GM18507 (cell line): ENCODE measurements at regions not wholly inside any gene's neighbourhood (a gene's known extent, or its start where the extent isn't known, plus 50 kb on each side); places are given as distances from the start of the nearest gene placed in this dataset.

Experiments used
- DNase-seq: peaks from one replicate; pipeline ENCODE4 v3.0.0; 2011; ENCODE audit warnings: low read depth; ENCODE audit not compliant: insufficient read length; ENCODE audit errors: extremely low spot score
- FAIRE-seq: peaks from 2 replicates; lab custom pipeline; 2011; peaks lifted over from hg19 to GRCh38; lab: Jason Lieb, UNC

- FAIRE-seq = peak; percentile 47
- DNase-seq = no peak
These were observed 155.5 kb upstream of the AHR start for GRCh38 chr7:17142831-17143541.

GRCh38 chr7:17144322-17144721 lies 154.1 kb upstream of the AHR start:
- DNase-seq (no peak), FAIRE-seq (peak; percentile 42)

- DNase-seq (no peak), FAIRE-seq (no peak)
These were observed 151.8 kb upstream of the AHR start for GRCh38 chr7:17146621-17147020.

- no peak for FAIRE-seq
These were observed 151.0 kb upstream of the AHR start for GRCh38 chr7:17147409-17147808.

GRCh38 chr7:17150018-17150417 lies 148.4 kb upstream of the AHR start:
- peak; percentile 75 for FAIRE-seq
- DNase-seq = no peak

More at GRCh38 chr7:17147409-17147808, 151.0 kb upstream of the AHR start:
- no peak for DNase-seq

GRCh38 chr7:17152721-17153120 lies 145.7 kb upstream of the AHR start:
- FAIRE-seq (peak; percentile 78), DNase-seq (no peak)

GRCh38 chr7:17153536-17153935 lies 144.9 kb upstream of the AHR start:
- FAIRE-seq (peak; percentile 51), DNase-seq (no peak)

GRCh38 chr7:17155529-17155928 lies 142.9 kb upstream of the AHR start:
- DNase-seq (no peak), FAIRE-seq (peak; percentile 74)

GRCh38 chr7:17158261-17158660 lies 140.2 kb upstream of the AHR start:
- DNase-seq (no peak), FAIRE-seq (no peak)

GRCh38 chr7:17159500-17160037 lies 138.9 kb upstream of the AHR start:
- peak; percentile 91 for FAIRE-seq

GRCh38 chr7:17166824-17167379 lies 131.6 kb upstream of the AHR start:
- DNase-seq = no peak
- FAIRE-seq = peak; percentile 42

More at GRCh38 chr7:17159500-17160037, 138.9 kb upstream of the AHR start:
- peak; percentile 9 for DNase-seq

- no peak for DNase-seq
- FAIRE-seq = no peak
These were observed 130.0 kb upstream of the AHR start for GRCh38 chr7:17168416-17168815.

GRCh38 chr7:17171427-17171826 lies 127.0 kb upstream of the AHR start:
- no peak for DNase-seq
- FAIRE-seq = no peak

- DNase-seq = no peak
- FAIRE-seq = no peak
These were observed 122.0 kb upstream of the AHR start for GRCh38 chr7:17176371-17177032.

GRCh38 chr7:17178545-17178944 lies 119.9 kb upstream of the AHR start:
- no peak for FAIRE-seq
- no peak for DNase-seq

GRCh38 chr7:17181482-17181881 lies 117.0 kb upstream of the AHR start:
- FAIRE-seq (no peak), DNase-seq (no peak)

- FAIRE-seq (no peak), DNase-seq (no peak)
These were observed 114.7 kb upstream of the AHR start for GRCh38 chr7:17183630-17184328.

GRCh38 chr7:17184805-17185689 lies 113.4 kb upstream of the AHR start:
- DNase-seq = no peak
- FAIRE-seq = no peak

GRCh38 chr7:17185690-17186070 lies 112.8 kb upstream of the AHR start:
- FAIRE-seq (peak; percentile 82), DNase-seq (peak; percentile 15)
